ENCODE measurements at regions not wholly inside any gene's neighbourhood (a gene's known extent, or its start where the extent isn't known, plus 50 kb on each side); places are given as distances from the start of the nearest gene placed in this dataset.
A peak's percentile ranks its signal among the peaks of the same experiment; 100 is the strongest.

- TF ChIP-seq, protein P1, sequence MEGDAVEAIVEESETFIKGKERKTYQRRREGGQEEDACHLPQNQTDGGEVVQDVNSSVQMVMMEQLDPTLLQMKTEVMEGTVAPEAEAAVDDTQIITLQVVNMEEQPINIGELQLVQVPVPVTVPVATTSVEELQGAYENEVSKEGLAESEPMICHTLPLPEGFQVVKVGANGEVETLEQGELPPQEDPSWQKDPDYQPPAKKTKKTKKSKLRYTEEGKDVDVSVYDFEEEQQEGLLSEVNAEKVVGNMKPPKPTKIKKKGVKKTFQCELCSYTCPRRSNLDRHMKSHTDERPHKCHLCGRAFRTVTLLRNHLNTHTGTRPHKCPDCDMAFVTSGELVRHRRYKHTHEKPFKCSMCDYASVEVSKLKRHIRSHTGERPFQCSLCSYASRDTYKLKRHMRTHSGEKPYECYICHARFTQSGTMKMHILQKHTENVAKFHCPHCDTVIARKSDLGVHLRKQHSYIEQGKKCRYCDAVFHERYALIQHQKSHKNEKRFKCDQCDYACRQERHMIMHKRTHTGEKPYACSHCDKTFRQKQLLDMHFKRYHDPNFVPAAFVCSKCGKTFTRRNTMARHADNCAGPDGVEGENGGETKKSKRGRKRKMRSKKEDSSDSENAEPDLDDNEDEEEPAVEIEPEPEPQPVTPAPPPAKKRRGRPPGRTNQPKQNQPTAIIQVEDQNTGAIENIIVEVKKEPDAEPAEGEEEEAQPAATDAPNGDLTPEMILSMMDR (IDR thresholded peaks at IDR 0.05) = peak in 4 of 12 donors; percentile 9 to 28 (median 22)
- no peak for TF ChIP-seq POLR2A (IDR thresholded peaks at IDR 0.05)
Measured at GRCh38 chr2:181178823-181179412, 198.5 kb downstream of the UBE2E3 start.

Data from heart left ventricle (tissue), 13 donors.